ENCODE measurements at regions not wholly inside any gene's neighbourhood (a gene's known extent, or its start where the extent isn't known, plus 50 kb on each side); places are given as distances from the start of the nearest gene placed in this dataset.

- DNase-seq (ENCODE audit: low spot score): no peak
These were observed 203.6 kb upstream of the PRICKLE1 start for GRCh38 chr12:42793166-42793565.

- DNase-seq (ENCODE audit: low spot score): no peak
These were observed 202.7 kb upstream of the PRICKLE1 start for GRCh38 chr12:42792265-42792664.

- no peak for DNase-seq (ENCODE audit: low spot score)
These were observed 201.9 kb upstream of the PRICKLE1 start for GRCh38 chr12:42791399-42791798.

- DNase-seq (ENCODE audit: low spot score): peak; percentile 56
These were observed 201.2 kb upstream of the PRICKLE1 start for GRCh38 chr12:42790761-42791151.

- no peak for DNase-seq (ENCODE audit: low spot score)
These were observed 200.5 kb upstream of the PRICKLE1 start for GRCh38 chr12:42789808-42790760.

GRCh38 chr12:42786400-42787148 is 197.0 kb upstream of the PRICKLE1 start:
- no peak for DNase-seq (ENCODE audit: low spot score)

- DNase-seq (ENCODE audit: low spot score): no peak
These were observed 196.4 kb upstream of the PRICKLE1 start for GRCh38 chr12:42785944-42786343.

- DNase-seq (ENCODE audit: low spot score): no peak
These were observed 191.1 kb upstream of the PRICKLE1 start for GRCh38 chr12:42780671-42781070.

GRCh38 chr12:42779186-42779859 is 189.8 kb upstream of the PRICKLE1 start:
- DNase-seq (ENCODE audit: low spot score): peak; percentile 52

GRCh38 chr12:42776396-42776795 is 186.8 kb upstream of the PRICKLE1 start:
- DNase-seq (ENCODE audit: low spot score): no peak

GRCh38 chr12:42774238-42774637 is 184.7 kb upstream of the PRICKLE1 start:
- no peak for DNase-seq (ENCODE audit: low spot score)

- no peak for DNase-seq (ENCODE audit: low spot score)
These were observed 180.7 kb upstream of the PRICKLE1 start for GRCh38 chr12:42770261-42770660.

GRCh38 chr12:42769455-42769854 is 179.9 kb upstream of the PRICKLE1 start:
- no peak for DNase-seq (ENCODE audit: low spot score)

- DNase-seq (ENCODE audit: low spot score): no peak
These were observed 178.5 kb upstream of the PRICKLE1 start for GRCh38 chr12:42767998-42768397.

- no peak for DNase-seq (ENCODE audit: low spot score)
These were observed 177.9 kb upstream of the PRICKLE1 start for GRCh38 chr12:42767326-42767954.

GRCh38 chr12:42766754-42767153 is 177.2 kb upstream of the PRICKLE1 start:
- no peak for DNase-seq (ENCODE audit: low spot score)

GRCh38 chr12:42766026-42766425 is 176.5 kb upstream of the PRICKLE1 start:
- DNase-seq (ENCODE audit: low spot score): no peak

GRCh38 chr12:42763682-42764081 is 174.1 kb upstream of the PRICKLE1 start:
- no peak for DNase-seq (ENCODE audit: low spot score)

- DNase-seq (ENCODE audit: low spot score): no peak
These were observed 172.9 kb upstream of the PRICKLE1 start for GRCh38 chr12:42762395-42762925.

- DNase-seq (ENCODE audit: low spot score): peak; percentile 23
These were observed 172.2 kb upstream of the PRICKLE1 start for GRCh38 chr12:42761601-42762350.

- DNase-seq (ENCODE audit: low spot score): no peak
These were observed 171.5 kb upstream of the PRICKLE1 start for GRCh38 chr12:42761086-42761485.
